GM10266 (cell line): ENCODE measurements at regions not wholly inside any gene's neighbourhood (a gene's known extent, or its start where the extent isn't known, plus 50 kb on each side); places are given as distances from the start of the nearest gene placed in this dataset.
A peak's percentile ranks its signal among the peaks of the same experiment; 100 is the strongest.

ENCODE experiments used
- DNase-seq: peaks from one replicate; pipeline ENCODE4 v3.0.0; 2012; ENCODE audit errors: extremely low spot score
- TF ChIP-seq, protein P1 (sequence below): IDR thresholded peaks from 2 replicates; pipeline ENCODE4 v1.5.1; 2012; ENCODE audit warnings: mild to moderate bottlenecking, low read depth; ENCODE audit not compliant: control insufficient read depth, insufficient read depth; ENCODE audit errors: missing control alignments

DNA sequence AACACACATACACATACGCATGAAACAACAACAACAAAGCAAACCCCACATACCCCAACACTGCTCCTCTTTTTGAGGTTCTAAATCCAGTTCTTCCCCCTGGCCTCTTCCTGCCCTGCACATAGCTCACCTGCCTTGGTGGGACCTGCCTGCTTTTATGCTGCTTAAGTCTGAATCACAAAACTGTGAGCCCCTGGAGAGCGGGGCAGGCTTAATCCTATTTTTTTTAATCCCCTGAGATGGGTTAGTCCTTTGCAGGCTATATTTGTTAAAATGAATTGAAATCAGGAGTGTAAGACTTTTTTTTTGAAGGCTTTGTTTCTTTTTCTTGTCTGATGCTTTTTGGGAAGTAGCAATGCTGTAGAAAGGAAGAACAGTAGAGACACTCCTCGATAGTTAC is 84.6 kb upstream of the MAX start:
- TF ChIP-seq, protein P1, sequence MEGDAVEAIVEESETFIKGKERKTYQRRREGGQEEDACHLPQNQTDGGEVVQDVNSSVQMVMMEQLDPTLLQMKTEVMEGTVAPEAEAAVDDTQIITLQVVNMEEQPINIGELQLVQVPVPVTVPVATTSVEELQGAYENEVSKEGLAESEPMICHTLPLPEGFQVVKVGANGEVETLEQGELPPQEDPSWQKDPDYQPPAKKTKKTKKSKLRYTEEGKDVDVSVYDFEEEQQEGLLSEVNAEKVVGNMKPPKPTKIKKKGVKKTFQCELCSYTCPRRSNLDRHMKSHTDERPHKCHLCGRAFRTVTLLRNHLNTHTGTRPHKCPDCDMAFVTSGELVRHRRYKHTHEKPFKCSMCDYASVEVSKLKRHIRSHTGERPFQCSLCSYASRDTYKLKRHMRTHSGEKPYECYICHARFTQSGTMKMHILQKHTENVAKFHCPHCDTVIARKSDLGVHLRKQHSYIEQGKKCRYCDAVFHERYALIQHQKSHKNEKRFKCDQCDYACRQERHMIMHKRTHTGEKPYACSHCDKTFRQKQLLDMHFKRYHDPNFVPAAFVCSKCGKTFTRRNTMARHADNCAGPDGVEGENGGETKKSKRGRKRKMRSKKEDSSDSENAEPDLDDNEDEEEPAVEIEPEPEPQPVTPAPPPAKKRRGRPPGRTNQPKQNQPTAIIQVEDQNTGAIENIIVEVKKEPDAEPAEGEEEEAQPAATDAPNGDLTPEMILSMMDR = no peak
- no peak for DNase-seq

DNA sequence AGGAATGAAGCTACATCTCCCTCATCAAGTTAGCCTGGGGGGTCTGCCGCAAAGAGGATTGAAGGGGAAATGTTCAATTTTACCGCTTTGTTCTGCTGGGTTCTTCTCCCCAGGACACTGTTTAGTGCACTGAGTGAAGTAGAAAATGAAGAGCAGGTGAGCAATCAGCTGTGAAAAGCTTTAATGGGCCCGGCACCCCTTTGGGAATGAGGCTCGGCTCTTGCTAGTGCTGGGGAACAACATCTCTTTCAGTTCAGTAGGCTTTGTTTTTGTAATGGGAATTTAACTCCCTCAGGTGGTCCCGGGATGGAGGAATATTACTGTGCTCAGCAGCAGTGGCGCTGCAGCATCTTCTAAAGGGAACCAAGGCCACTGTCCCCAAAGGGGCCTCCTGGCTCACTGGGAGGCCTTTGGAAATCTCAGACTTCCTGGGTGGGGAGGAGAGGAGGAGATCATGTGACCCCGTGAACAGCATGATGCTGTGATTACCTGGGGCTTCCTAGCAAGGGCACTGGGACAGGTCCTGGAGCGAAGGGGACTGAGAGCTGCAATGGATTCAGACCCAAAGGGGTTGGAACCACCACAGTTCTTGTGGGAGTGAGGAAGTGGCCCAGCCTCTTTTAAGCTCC is 85.2 kb upstream of the MAX start:
- no peak for DNase-seq
- TF ChIP-seq, protein P1 = no peak

DNA sequence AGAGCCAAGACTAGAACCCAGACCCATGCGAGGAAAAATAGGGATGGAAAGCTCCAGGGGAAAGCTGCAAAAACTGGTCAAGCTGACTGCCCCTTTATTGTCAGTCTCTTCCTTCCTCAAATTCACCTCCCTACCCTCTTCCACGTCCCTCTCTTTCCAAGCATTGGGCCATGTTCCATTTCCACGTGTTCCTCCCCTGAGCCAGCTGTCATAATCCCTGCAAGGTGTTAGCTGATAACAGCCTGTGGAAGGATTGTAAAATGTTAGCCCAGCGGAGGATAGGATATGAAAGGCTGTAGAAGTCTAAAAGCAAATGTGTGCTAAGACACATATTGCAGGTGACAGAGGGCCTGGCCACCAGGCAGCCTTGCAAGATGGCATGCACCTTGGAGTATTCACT is 88.0 kb upstream of the MAX start:
- TF ChIP-seq, protein P1 = no peak
- no peak for DNase-seq

DNA sequence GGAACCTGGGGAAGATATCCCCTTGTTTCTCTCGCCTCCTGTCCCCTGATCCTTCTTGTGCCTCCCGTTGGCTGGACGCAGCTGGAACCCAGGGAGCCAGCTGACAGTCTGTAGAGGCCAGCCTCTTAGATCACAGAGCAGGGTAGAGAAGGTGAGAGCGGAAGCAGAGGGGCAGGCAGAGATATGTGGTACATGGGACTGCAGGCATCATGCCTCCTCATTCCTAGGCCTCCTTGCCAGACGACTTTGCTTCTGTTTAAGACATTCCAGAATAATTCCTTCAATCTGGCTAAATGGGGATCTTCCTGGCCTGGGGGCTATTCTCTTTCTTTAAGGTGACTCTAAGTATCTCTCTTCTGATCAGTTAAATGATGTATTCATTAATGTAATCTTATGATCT is 89.4 kb upstream of the MAX start:
- no peak for DNase-seq
- TF ChIP-seq, protein P1 = no peak

DNA sequence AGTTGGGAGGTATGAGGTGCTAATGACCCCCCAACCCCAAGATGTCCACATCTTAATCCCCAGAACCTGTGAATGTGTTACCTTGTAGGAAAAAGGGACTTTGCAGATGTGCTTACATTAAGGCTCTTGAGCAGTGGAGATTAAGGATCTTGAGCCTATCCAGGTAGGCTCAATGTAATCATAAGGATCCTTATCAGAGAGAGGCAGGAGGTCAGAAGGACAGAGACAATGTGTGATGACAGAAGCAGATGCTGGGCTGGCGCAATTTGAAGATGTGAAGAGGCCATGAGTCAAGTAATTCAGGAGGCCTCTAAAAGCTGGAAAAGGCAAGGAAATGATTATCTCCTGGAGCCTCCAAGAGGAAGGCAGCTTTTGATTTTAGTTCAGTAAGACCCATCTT is 90.4 kb upstream of the MAX start:
- TF ChIP-seq, protein P1 = no peak
- no peak for DNase-seq

DNA sequence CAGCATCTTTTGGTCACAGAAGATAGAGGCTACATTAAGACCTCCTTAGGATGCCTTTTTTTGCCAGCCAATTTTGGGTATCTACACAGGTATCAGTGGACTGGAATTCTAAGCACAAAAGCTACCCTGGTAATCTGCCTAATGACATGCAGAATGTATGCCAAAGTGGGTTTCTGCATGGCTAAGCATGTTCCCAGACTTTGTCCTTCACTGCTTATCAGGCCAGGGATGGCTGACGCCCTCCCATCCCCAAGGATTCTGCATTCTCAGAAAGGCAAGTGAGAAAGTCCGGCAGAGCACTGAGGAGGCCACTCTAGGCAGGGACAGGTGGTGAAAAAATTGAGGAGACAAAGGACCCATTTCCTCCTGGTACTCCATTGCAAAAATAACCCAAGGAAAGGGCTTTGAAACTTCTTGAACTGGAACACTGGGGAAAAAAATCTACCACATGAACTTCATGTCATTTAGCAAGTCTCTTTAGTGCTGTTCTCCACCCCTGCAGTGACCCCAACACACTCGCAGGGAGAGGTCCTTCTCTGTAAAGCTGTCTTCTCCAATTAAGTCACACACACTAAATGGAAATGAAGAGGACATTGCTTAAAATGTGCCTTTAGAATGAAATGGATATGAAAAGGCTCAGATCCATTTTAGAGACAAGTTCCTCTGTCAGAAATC is 91.7 kb upstream of the MAX start:
- TF ChIP-seq, protein P1 = no peak
- DNase-seq = no peak

DNA sequence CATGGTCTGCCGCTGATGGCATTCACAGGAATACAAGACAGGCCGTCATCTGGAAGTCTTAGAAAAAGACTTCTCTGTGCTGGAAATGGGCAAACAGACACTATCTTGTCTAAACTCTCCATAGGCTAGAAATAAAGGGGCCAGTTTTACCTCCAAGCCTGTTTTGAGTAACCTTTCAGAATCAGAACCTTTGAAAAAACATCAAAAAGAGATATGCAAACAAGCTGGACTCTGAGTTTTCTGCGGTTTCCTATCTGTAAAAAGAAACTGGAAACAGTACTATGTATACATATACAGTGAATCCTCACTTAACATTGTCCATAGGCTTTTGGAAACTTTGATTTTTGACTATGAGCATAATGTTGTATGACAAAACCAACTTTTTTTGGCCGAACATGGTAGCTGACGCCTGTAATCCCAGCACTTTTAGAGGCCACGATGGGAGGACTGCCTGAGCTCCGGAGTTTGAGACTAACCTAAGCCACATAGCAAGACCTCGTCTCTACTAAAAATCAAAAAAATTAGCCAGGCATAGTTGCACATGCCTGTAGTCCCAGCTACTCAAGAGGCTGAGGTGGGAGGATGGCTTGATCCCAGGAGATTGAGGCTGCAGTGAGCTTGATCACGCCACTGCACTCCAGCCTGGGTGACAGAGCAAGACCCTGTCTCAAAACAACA is 92.9 kb upstream of the MAX start:
- TF ChIP-seq, protein P1 = no peak
- DNase-seq = peak; percentile 40
